Stimulated activated CD4-positive, alpha-beta T cell treated with anti-CD3 and anti-CD28 coated beads, Interleukin-4, amount 100 ng/mL, for 48 hours (primary cell): ENCODE measurements at regions not wholly inside any gene's neighbourhood (a gene's known extent, or its start where the extent isn't known, plus 50 kb on each side); places are given as distances from the start of the nearest gene placed in this dataset.

Source experiments
- DNase-seq, 2 donors: peaks; one replicate each; pipeline ENCODE4 v3.0.0-alpha.2; 2020; ENCODE audit warnings: low read depth in 2 of 2

DNA sequence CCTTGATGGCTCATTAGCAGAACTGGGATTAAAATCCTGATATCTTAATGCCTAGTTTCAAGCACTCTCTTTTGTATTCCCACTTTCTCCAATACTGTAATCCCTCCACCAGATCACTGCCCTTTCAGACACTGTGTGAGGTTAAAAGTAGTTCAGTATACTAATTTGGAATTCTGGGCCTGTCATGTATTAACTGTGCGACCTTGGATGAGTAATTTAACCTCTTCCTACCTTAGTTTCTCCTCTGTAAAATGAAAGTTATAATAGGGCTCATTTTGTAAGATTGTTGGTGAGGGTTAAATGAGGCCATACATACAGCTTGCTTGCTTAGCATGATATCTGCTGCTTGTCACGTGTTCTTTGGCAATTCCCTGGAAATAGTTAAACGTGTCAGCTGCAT, 207.3 kb upstream of the HS3ST1 start:
- no peak for DNase-seq

- no peak for DNase-seq
These were observed 206.6 kb upstream of the HS3ST1 start for GRCh38 chr4:11635342-11635741.

DNA sequence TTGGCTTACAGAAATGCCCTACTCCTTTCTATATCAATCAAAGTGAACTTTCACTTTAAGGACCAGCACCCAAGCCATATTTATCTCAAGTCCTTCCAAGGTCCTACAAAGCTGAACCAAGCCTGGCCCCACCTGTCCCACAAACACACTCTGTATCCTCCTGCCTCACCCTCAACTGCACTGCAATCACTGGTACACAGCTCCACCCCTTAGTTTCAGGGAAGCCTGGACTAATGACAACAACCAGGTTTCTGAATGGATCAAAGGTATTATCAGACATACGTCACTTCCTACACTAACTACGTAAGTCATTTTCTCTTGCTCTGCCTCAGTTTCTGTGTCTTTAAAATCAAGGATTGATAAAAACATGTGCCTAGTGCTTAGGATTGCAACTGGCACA, 205.6 kb upstream of the HS3ST1 start:
- no peak for DNase-seq

GRCh38 chr4:11633430-11633829, 204.7 kb upstream of the HS3ST1 start:
- no peak for DNase-seq

GRCh38 chr4:11632483-11632882, 203.8 kb upstream of the HS3ST1 start:
- DNase-seq: no peak

DNA sequence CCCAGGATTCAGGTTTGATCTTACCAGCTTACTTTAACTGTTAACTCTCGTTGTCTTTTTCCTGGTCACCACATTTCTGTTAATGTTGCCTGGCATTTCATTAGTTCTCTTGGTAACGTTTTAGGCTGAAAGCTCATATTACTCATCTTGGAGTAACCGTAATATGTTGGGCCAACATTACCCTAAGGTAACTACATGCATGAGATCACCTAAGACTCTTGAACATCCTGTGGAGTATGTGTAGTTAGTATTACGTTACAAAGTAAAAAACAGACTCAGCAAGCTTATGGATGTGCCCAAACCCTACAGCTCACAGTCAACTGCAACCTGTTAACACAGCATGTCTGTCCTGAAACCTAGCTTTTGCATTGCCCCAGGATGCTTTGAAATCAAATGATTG, 203.3 kb upstream of the HS3ST1 start:
- DNase-seq: no peak

GRCh38 chr4:11631416-11631815, 202.7 kb upstream of the HS3ST1 start:
- DNase-seq: no peak

- DNase-seq: no peak
These were observed 199.5 kb upstream of the HS3ST1 start for GRCh38 chr4:11628093-11628725.

- DNase-seq: no peak
These were observed 197.4 kb upstream of the HS3ST1 start for GRCh38 chr4:11626066-11626465.

DNA sequence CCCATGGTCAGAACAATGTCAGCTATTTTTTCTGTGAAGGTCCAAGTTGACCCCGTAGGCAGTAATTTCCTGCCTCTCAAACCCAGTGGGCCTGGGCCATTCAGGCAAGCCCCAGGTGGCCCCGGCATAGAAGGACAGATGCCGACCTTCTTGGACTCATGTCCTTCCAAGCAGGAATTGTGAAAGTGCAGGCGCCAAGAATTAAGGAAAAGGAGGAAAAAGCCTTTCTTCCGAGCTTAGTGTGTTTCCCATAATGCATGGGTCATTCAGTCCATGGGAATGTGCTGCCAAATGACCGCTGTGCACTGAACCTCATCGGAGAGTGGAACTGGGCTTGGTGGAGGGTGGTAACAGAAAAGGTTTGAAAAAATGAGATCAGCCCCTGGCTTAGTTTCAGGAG, 196.5 kb upstream of the HS3ST1 start:
- DNase-seq: no peak

GRCh38 chr4:11624370-11624769, 195.7 kb upstream of the HS3ST1 start:
- DNase-seq: no peak

- no peak for DNase-seq
These were observed 195.0 kb upstream of the HS3ST1 start for GRCh38 chr4:11623726-11624037.

- no peak for DNase-seq
These were observed 194.4 kb upstream of the HS3ST1 start for GRCh38 chr4:11622961-11623725.

- DNase-seq: no peak
These were observed 192.2 kb upstream of the HS3ST1 start for GRCh38 chr4:11620861-11621260.

- no peak for DNase-seq
These were observed 190.1 kb upstream of the HS3ST1 start for GRCh38 chr4:11618666-11619282.

DNA sequence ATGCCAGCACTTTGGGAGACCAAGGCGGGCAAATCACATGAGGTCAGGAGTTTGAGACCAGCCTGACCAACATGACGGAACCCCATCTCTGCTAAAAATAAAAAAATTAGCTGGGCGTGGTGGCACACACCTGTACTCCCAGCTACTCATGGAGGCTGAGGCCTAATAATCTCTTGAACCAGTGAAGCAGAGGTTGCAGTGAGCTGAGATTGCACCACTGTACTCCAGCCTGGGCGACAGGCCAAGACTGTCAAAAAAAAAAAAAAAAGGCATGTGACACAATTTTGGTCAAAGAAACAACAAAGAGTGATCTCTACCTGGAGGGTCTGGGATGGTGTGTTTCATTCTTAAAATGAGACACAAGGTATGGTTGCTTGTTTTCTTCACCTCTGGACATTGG, 188.2 kb upstream of the HS3ST1 start:
- DNase-seq: no peak

- no peak for DNase-seq
These were observed 186.9 kb upstream of the HS3ST1 start for GRCh38 chr4:11615601-11616000.

DNA sequence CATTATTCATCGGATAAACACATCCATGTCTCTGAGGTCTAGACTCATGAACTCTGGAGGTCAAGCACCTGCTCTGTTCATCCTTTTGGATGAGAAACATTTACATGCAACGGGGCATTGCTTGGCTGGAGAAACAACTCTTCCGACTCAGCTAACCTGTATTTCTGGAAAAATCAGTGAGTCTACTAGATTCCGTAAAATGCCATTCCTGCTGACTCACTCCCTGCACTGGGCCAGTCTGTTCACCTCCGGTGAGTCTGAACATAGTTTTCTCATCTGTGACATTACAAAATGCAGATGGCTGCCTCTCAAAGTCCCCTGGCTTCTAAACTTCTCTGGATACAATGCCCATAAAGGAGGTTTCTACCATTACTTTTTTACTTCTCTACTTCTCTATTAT, 185.7 kb upstream of the HS3ST1 start:
- no peak for DNase-seq

DNA sequence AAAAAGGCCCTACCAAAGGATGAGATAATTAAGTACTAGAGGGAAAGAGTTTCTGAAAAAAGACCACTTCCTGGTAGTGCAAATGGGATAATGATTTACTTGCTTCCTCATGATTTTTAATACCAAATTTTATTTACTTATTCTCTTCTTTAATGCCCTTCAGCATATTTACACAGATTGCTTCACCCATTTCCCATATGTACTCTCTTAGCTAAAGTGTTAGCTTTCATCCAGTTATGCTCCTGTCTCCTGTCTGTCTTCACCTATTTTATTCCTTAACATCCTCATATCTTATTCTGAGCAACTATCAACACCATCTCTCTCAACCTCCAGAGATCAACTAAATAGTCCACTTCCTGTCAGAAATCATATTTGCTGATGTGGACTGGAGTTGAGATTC, 183.2 kb upstream of the HS3ST1 start:
- DNase-seq: no peak

GRCh38 chr4:11609751-11610150, 181.1 kb upstream of the HS3ST1 start:
- no peak for DNase-seq

DNA sequence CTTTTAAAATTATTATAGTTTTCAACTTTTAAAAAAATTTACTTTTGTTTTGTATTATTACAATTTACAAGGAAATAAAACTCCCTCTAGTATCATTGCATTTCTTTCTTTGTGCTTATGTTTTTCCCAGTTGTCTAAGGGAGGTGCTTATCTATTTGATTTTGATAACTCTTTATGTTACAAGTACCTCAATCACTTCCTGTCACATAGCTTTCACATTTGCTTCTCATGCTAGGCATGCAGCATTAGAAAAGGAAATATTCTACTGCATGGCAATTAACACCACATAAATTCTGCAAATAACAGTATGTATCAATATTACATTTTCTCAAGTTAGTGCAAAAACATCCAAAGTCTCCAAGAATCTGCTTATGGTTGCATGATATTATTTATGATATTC, 180.3 kb upstream of the HS3ST1 start:
- DNase-seq: no peak

GRCh38 chr4:11606078-11606477, 177.4 kb upstream of the HS3ST1 start:
- DNase-seq: no peak

DNA sequence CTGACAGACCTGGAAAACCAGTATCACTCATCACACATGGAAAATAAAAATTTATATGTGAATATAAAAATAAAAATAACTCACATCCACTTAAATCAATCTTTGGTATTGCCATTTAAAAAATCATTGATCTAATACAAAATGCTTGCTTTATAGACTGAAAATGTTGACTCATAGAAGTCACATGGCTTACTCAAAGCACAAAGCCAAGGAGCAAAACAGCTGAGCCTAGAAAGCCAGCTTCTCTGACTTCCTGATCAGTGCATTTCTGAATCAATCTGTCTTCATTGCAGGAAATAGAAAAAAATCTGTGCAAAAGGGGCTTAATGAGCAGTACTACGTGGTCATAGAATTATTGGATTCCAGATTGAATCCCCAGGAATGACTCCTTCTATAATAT, 176.9 kb upstream of the HS3ST1 start:
- no peak for DNase-seq
